HepG2 (cell line): ENCODE measurements at regions not wholly inside any gene's neighbourhood (a gene's known extent, or its start where the extent isn't known, plus 50 kb on each side); places are given as distances from the start of the nearest gene placed in this dataset.

Experiments
- ATAC-seq: fragments of 200-7000 bp; cut with Tn5 transposase; 3 replicates; pipeline ENCODE4 v1.9.1; 2020; ENCODE audit warnings: mild to moderate bottlenecking, moderate library complexity
- BruUV-seq: library from RNA; stranded (reverse); fragments of 400-500 nt; replicated peaks from 2 replicates; lab custom pipeline; 2021; lab: Mats Ljungman, UMichigan
- CTCF ChIA-PET: fragments of 300-600 bp; formaldehyde crosslinking; extraction: SDS; loops from one replicate; lab custom pipeline; 2021; ENCODE audit warnings: low total read pairs, inconsistent platforms, low intra/inter-chr PET ratio; lab: Yijun Ruan, JAX
- POLR2A ChIA-PET: fragments of 350-600 bp; sonication (Branson Sonifier 250); formaldehyde crosslinking; loops from one replicate; lab custom pipeline; 2020; ENCODE audit warnings: antibody characterized with exemption, inconsistent platforms; lab: Yijun Ruan, JAX
- DNase-seq: peaks from one replicate; pipeline ENCODE4 v3.0.0-alpha.2; 2015; ENCODE audit warnings: low spot score
- FAIRE-seq: peaks from 3 replicates; lab custom pipeline; 2011; peaks lifted over from hg19 to GRCh38; lab: Jason Lieb, UNC
- H2AFZ ChIP-seq: one replicate; pipeline ENCODE4 v1.6.1; 2011; ENCODE audit warnings: low read length, inconsistent platforms
- H3K27ac ChIP-seq: fragments of 300-600 bp; 3 replicates; pipeline ENCODE4 v1.8.0; 2011; ENCODE audit warnings: mixed run types, mild to moderate bottlenecking, mixed read lengths, low read length, inconsistent platforms; ENCODE audit not compliant: insufficient read depth; ENCODE audit errors: extremely low read length
- H3K27me3 ChIP-seq, 2 experiments: fragments of 200-600 bp in 1 of 2; 2 replicates in 1 of 2; 3 replicates in 1 of 2; pipeline versions ENCODE4 v1.6.0 to v1.8.0; 2011; ENCODE audit warnings: low read length in 2 of 2, mild to moderate bottlenecking in 2 of 2, moderate library complexity in 2 of 2, inconsistent platforms in 1 of 2; ENCODE audit not compliant: insufficient read depth in 2 of 2, control insufficient read depth in 1 of 2
- H3K36me3 ChIP-seq, 2 experiments: fragments of 200-600 bp in 1 of 2; replicated peaks in 1 of 2; 2 replicates in 1 of 2; 3 replicates in 1 of 2; pipeline versions ENCODE4 v1.5.1 to v1.8.0; 2011; ENCODE audit warnings: low read length in 2 of 2, inconsistent platforms in 1 of 2; ENCODE audit not compliant: insufficient read depth in 2 of 2, control insufficient read depth in 1 of 2
- H3K4me1 ChIP-seq: 2 replicates; pipeline ENCODE4 v1.5.1; 2012; ENCODE audit warnings: low read length, inconsistent platforms; ENCODE audit not compliant: insufficient read depth
- H3K4me2 ChIP-seq: 2 replicates; pipeline ENCODE4 v1.6.0; 2011; ENCODE audit warnings: low read depth, low read length, inconsistent platforms
- H3K4me3 ChIP-seq, 3 experiments: fragments of 200-600 bp in 1 of 3; sonication (generic), shearing (Covaris generic) in 1 of 3; replicated peaks in 1 of 3; 2 replicates each; pipeline ENCODE4 v1.5.1; 2011 to 2016; ENCODE audit warnings: low read length in 3 of 3, inconsistent platforms in 2 of 3, low read depth in 2 of 3, mild to moderate bottlenecking in 2 of 3, control low read depth in 1 of 3, mixed read lengths in 1 of 3; ENCODE audit not compliant: insufficient read depth in 1 of 3
- H3K79me2 ChIP-seq: one replicate; pipeline ENCODE4 v1.6.1; 2011; ENCODE audit warnings: low read length, inconsistent platforms; ENCODE audit not compliant: insufficient read depth
- H3K9ac ChIP-seq: 2 replicates; pipeline ENCODE4 v1.6.0; 2011; ENCODE audit warnings: mild to moderate bottlenecking, low read depth, low read length, inconsistent platforms; ENCODE audit not compliant: insufficient read depth
- H3K9me3 ChIP-seq: 2 replicates; pipeline ENCODE4 v1.5.1; 2012; ENCODE audit warnings: mild to moderate bottlenecking, low read length
- H4K20me1 ChIP-seq: 2 replicates; pipeline ENCODE4 v1.6.0; 2011; ENCODE audit warnings: inconsistent platforms, mild to moderate bottlenecking, low read length, moderate library complexity; ENCODE audit not compliant: insufficient read depth
- AFF4 ChIP-seq: sonication (generic); formaldehyde crosslinking; IDR thresholded peaks from 2 replicates; pipeline ENCODE4 v1.4.0; 2020; ENCODE audit warnings: missing genetic modification reagents
- ARHGAP35 ChIP-seq: sonication (generic); formaldehyde crosslinking; IDR thresholded peaks from 2 replicates; pipeline ENCODE4 v1.9.0; 2022; ENCODE audit warnings: mild to moderate bottlenecking, inconsistent platforms, moderate library complexity, missing genetic modification reagents, borderline replicate concordance
- HCFC1 ChIP-seq: fragments of 150-350 bp; IDR thresholded peaks from 2 replicates; pipeline ENCODE4 v1.6.1; 2014; ENCODE audit warnings: low read depth, low read length
- JDP2 ChIP-seq: sonication (generic); formaldehyde crosslinking; IDR thresholded peaks from 2 replicates; pipeline ENCODE4 v1.8.1; 2022; ENCODE audit warnings: missing genetic modification reagents, borderline replicate concordance
- KLF12 ChIP-seq: sonication (generic); formaldehyde crosslinking; IDR thresholded peaks from 2 replicates; pipeline ENCODE4 v1.4.0; 2020; ENCODE audit warnings: missing genetic modification reagents, borderline replicate concordance
- LRRFIP1 ChIP-seq: sonication (generic); formaldehyde crosslinking; conservative IDR thresholded peaks from 2 replicates; pipeline ENCODE4 v1.4.0; 2020; ENCODE audit warnings: missing genetic modification reagents
- NFKBIZ ChIP-seq: IDR thresholded peaks from 2 replicates; pipeline ENCODE4 v1.6.1; 2018; ENCODE audit warnings: missing genetic modification reagents, missing compliant biosample characterization
- RORA ChIP-seq: sonication (generic); formaldehyde crosslinking; IDR thresholded peaks from 2 replicates; pipeline ENCODE4 v1.5.0; 2020; ENCODE audit warnings: mild to moderate bottlenecking, missing genetic modification reagents, moderate library complexity
- SMC3 ChIP-seq: IDR thresholded peaks from 2 replicates; pipeline ENCODE4 v1.6.1; 2011; ENCODE audit warnings: low read length, improper control_type of control experiment
- SMYD3 ChIP-seq: sonication (generic); formaldehyde crosslinking; IDR thresholded peaks from 2 replicates; pipeline ENCODE4 v1.8.1; 2023; ENCODE audit warnings: mild to moderate bottlenecking, missing genetic modification reagents
- TEF ChIP-seq: sonication (generic); formaldehyde crosslinking; IDR thresholded peaks from 2 replicates; pipeline ENCODE4 v1.5.0; 2020; ENCODE audit warnings: missing genetic modification reagents
- ZNF20 ChIP-seq: sonication (generic); formaldehyde crosslinking; IDR thresholded peaks from 2 replicates; pipeline ENCODE4 v1.4.0; 2020; ENCODE audit warnings: mild to moderate bottlenecking, moderate library complexity, missing genetic modification reagents
- ZNF235 ChIP-seq: sonication (generic); formaldehyde crosslinking; IDR thresholded peaks from 2 replicates; pipeline ENCODE4 v1.8.1; 2023; ENCODE audit warnings: mild to moderate bottlenecking, missing genetic modification reagents, borderline replicate concordance
- ZNF33A ChIP-seq: sonication (generic); formaldehyde crosslinking; IDR thresholded peaks from 2 replicates; pipeline ENCODE4 v1.5.1; 2020; ENCODE audit warnings: missing genetic modification reagents, mild to moderate bottlenecking, moderate library complexity, borderline replicate concordance
- ZNF460 ChIP-seq: sonication (generic); formaldehyde crosslinking; IDR thresholded peaks from 2 replicates; pipeline ENCODE4 v1.5.1; 2020; ENCODE audit warnings: missing genetic modification reagents, mild to moderate bottlenecking, borderline replicate concordance
- ZNF547 ChIP-seq: sonication (generic); formaldehyde crosslinking; IDR thresholded peaks from 2 replicates; pipeline ENCODE4 v1.5.1; 2020; ENCODE audit warnings: mild to moderate bottlenecking, missing genetic modification reagents
- WGBS: methylation state at CpG from one replicate; pipeline ENCODE4 v1.1.6; 2017; ENCODE audit warnings: low lambda C conversion rate; 5-methylcytosine and 5-hydroxymethylcytosine counted together
- in situ Hi-C: cut with HindIII; loops from 2 replicates; pipeline ENCODE4 v1.10.0; 2017; ENCODE audit warnings: low pct_unique_long_range_greater_than_20kb; ENCODE audit not compliant: extremely low pct_ligation_motif_present
- intact Hi-C: fragments of 100-400 bp; cut with micrococcal nuclease; formaldehyde crosslinking; loops from one replicate; pipeline ENCODE4 v1.10.0; 2022; ENCODE audit not compliant: unreplicated experiment
- TF ChIP-seq, protein P1 (sequence below): sonication (generic); formaldehyde crosslinking; IDR thresholded peaks from 2 replicates; pipeline ENCODE4 v1.4.0; 2020; ENCODE audit warnings: missing genetic modification reagents, mild to moderate bottlenecking, borderline replicate concordance

DNA sequence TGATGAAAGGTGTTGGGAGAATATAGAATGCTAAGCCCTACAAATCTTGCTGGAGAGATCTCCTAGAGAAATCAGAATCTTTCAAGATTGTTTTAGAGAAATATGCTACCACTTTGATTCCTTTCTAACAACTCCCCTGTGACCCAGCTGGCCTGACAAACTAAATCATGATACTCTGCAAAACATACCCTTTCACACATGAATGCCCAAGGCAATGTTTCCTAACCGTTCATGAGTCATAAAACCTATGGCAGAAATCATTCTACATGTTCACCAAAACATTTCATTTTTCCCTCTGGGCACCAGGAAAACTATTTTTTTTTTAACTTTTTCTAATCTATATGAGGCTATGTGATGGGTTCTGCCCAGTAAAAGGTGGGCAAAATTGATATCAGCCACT lies 77.8 kb upstream of the SETBP1 start:
- 0% methylated on average over 1 of the region's 1 CpG for WGBS
- in situ Hi-C loops: no loop called here
- CTCF ChIA-PET: no interaction called here
- H3K9ac ChIP-seq: no peak overlapping the region
- no peaks in the 10 kb centered on the region for H3K79me2 ChIP-seq
- no peaks in the 10 kb centered on the region for H4K20me1 ChIP-seq
- BruUV-seq: no TSS peak
- no peaks in the 10 kb centered on the region for H3K36me3 ChIP-seq
- DNase-seq: no peak
- H3K27ac ChIP-seq: no peak overlapping the region
- TF ChIP-seq HCFC1: no peak
- TF ChIP-seq ZNF235 (CRISPR knock-in tag): no peak
- no peak for TF ChIP-seq KLF12 (CRISPR knock-in tag)
- no peak for TF ChIP-seq AFF4 (CRISPR knock-in tag)
- TF ChIP-seq ZNF460 (CRISPR knock-in tag): no peak
- no peak for TF ChIP-seq TEF (CRISPR knock-in tag)
- no peak for TF ChIP-seq NFKBIZ (CRISPR knock-in tag)
- TF ChIP-seq, protein P1, sequence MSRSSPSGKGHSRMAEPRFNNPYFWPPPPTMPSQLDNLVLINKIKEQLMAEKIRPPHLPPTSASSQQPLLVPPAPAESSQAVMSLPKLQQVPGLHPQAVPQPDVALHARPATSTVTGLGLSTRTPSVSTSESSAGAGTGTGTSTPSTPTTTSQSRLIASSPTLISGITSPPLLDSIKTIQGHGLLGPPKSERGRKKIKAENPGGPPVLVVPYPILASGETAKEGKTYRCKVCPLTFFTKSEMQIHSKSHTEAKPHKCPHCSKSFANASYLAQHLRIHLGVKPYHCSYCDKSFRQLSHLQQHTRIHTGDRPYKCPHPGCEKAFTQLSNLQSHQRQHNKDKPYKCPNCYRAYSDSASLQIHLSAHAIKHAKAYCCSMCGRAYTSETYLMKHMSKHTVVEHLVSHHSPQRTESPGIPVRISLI: no peak
- TF ChIP-seq RORA (CRISPR knock-in tag): no peak
- no peak for TF ChIP-seq ZNF547 (CRISPR knock-in tag)
- no peak for TF ChIP-seq ZNF33A
- no peak for TF ChIP-seq ZNF20 (CRISPR knock-in tag)
- TF ChIP-seq LRRFIP1 (CRISPR knock-in tag): no peak
- TF ChIP-seq SMC3: no peak
- no peak for TF ChIP-seq JDP2
- TF ChIP-seq SMYD3: no peak
- no peak for TF ChIP-seq ARHGAP35 (CRISPR knock-in tag)
- H3K4me1 ChIP-seq: no peaks in the 10 kb centered on the region
- no peak overlapping the region for H3K4me2 ChIP-seq
- FAIRE-seq: no peak
- no peaks in the 10 kb centered on the region for H3K9me3 ChIP-seq
- no peak for ATAC-seq
- no peak overlapping the region for H3K4me3 ChIP-seq
- intact Hi-C loops: no loop called here
- POLR2A ChIA-PET: no interaction called here
- H3K27me3 ChIP-seq: no peaks in the 10 kb centered on the region
- H2AFZ ChIP-seq: no peak overlapping the region
